B cell (primary cell): ENCODE measurements at regions not wholly inside any gene's neighbourhood (a gene's known extent, or its start where the extent isn't known, plus 50 kb on each side); places are given as distances from the start of the nearest gene placed in this dataset.

Experiments used
- EZH2 ChIP-seq: IDR thresholded peaks from 2 replicates; pipeline ENCODE4 v1.6.1; 2012; ENCODE audit warnings: borderline replicate concordance, low read depth, mild to moderate bottlenecking, moderate library complexity, low read length; ENCODE audit not compliant: insufficient read depth, poor library complexity, severe bottlenecking
- TF ChIP-seq, protein P1 (sequence below): fragments of 200-600 bp; IDR thresholded peaks from one replicate; pipeline ENCODE4 v1.8.0; 2022; ENCODE audit warnings: antibody characterized with exemption, mild to moderate bottlenecking

DNA sequence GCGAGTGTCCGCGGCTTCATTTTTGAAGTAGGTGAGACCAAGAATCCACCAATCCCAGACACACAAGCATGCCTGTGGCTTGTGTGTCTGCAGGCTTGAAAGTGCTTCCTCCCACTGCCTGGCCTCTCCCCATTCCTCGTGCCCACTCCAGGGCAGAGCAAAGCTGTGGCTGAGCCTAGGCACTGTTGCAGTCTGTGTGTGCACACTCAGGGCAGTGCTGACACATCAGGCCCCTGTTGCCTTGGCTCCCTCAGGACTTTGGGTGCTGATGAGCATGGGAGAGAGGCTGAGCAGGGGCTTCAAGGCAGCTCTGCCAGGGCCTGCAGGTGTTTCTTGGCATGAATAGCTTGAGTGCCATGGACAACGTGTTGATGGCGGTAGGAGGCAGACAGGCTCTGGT, 776.7 kb downstream of the CDH11 start:
- TF ChIP-seq EZH2: no peak
- TF ChIP-seq, protein P1, sequence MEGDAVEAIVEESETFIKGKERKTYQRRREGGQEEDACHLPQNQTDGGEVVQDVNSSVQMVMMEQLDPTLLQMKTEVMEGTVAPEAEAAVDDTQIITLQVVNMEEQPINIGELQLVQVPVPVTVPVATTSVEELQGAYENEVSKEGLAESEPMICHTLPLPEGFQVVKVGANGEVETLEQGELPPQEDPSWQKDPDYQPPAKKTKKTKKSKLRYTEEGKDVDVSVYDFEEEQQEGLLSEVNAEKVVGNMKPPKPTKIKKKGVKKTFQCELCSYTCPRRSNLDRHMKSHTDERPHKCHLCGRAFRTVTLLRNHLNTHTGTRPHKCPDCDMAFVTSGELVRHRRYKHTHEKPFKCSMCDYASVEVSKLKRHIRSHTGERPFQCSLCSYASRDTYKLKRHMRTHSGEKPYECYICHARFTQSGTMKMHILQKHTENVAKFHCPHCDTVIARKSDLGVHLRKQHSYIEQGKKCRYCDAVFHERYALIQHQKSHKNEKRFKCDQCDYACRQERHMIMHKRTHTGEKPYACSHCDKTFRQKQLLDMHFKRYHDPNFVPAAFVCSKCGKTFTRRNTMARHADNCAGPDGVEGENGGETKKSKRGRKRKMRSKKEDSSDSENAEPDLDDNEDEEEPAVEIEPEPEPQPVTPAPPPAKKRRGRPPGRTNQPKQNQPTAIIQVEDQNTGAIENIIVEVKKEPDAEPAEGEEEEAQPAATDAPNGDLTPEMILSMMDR: no peak
